Upper lobe of left lung (tissue), 6 donors: ENCODE measurements at regions not wholly inside any gene's neighbourhood (a gene's known extent, or its start where the extent isn't known, plus 50 kb on each side); places are given as distances from the start of the nearest gene placed in this dataset.

Experiments
- ATAC-seq, 2 donors: fragments of 200-7000 bp; cut with Tn5 transposase; one replicate each; pipeline ENCODE4 v1.9.1; 2022; ENCODE audit warnings: mild to moderate bottlenecking in 2 of 2, moderate library complexity in 2 of 2; ENCODE audit not compliant: low FRiP score in 2 of 2
- DNase-seq, 2 donors: peaks; one replicate each; pipeline ENCODE4 v3.0.0-alpha.2; 2019 to 2020
- H3K27ac ChIP-seq, 4 donors: fragments of 200-600 bp; sonication (generic); one replicate each; pipeline ENCODE4 v1.5.1; 2016 to 2019
- H3K27me3 ChIP-seq, 4 donors: fragments of 200-600 bp; sonication (generic); one replicate each; pipeline ENCODE4 v1.5.1; 2017 to 2019
- H3K36me3 ChIP-seq, 4 donors: fragments of 200-600 bp; sonication (generic); one replicate each; pipeline ENCODE4 v1.5.1; 2016 to 2019
- H3K4me1 ChIP-seq, 4 donors: fragments of 200-600 bp; sonication (generic); one replicate each; pipeline ENCODE4 v1.5.1; 2018 to 2019
- H3K4me3 ChIP-seq, 4 donors: fragments of 200-600 bp; sonication (generic); one replicate each; pipeline ENCODE4 v1.5.1; 2017 to 2019; ENCODE audit warnings: mild to moderate bottlenecking in 2 of 4, moderate library complexity in 1 of 4
- H3K9me3 ChIP-seq, 4 donors: fragments of 200-600 bp; sonication (generic); one replicate each; pipeline ENCODE4 v1.5.1; 2018 to 2019
- EP300 ChIP-seq, 4 donors: sonication (generic); formaldehyde crosslinking; IDR thresholded peaks; one replicate each; pipeline ENCODE4 v1.5.1; 2017; ENCODE audit warnings: antibody characterized with exemption in 4 of 4, control low read depth in 2 of 4
- POLR2A ChIP-seq, 4 donors: fragments of 450-650 bp; IDR thresholded peaks; one replicate each; pipeline ENCODE4 v1.5.1; 2016 to 2017; ENCODE audit warnings: antibody characterized with exemption in 4 of 4, mild to moderate bottlenecking in 2 of 4
- POLR2AphosphoS5 ChIP-seq, 2 donors: sonication (generic); formaldehyde crosslinking; IDR thresholded peaks; one replicate each; pipeline ENCODE4 v1.5.1; 2017; ENCODE audit warnings: antibody characterized with exemption in 2 of 2
- WGBS, 2 donors: methylation state at CpG; one replicate each; pipeline ENCODE4 v1.1.5; 2017 to 2018; 5-methylcytosine and 5-hydroxymethylcytosine counted together
- TF ChIP-seq, protein P1 (sequence below), 6 experiments: fragments of 450-650 bp in 4 of 6; fragments of 200-600 bp in 2 of 6; sonication (generic) in 2 of 6; IDR thresholded peaks; one replicate each; pipeline ENCODE4 v1.5.1; 2016 to 2019; ENCODE audit warnings: antibody characterized with exemption in 6 of 6
- donor health status: DM: no; HTN: no; CAD: no; lungs with moderate emphysema.
- donor health status: DM: no; HTN: yes; CAD: no; lungs with severe emphysema.

DNA sequence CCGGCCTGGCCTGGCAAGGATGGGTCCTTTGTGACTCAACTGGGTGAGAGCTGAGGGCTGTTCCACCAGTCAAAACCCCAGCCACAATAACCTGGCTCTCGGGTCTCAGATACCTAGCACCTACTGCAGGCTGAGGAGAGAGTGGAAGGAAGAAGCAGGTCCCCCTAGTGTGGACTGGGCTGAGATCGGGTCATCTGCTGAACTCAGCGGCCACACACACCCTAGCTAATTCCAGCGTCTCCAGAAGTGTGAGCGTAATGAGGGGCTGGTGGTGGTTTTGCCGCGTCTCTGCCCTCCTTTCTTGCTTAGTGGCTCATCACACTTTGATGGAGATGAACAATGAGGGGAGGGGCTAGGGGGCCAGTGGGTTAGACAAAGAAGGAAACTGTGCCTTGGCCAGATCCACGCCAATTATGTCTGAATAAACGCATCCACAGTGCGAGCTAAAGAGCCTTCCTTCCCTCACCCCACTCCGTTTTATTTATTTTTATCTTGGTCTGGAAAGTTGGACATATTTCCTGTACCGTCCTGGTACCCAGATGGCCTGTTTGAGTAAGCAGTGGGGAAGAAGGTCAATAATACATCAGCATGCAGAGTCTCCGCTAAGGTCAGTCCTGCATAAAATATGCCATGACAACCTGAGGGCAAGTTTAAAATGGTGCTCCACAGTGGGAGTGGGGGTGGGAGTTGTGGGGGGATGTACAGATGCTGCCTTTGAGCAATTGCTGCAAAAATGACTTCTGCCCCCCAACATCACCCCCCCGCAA, 370.0 kb downstream of the WDR72 start:
- 78 to 86% methylated on average over 12 to 14 of the region's 15 CpGs for WGBS, 2 donors
- Histone ChIP-seq H3K9me3 (no peaks in the 10 kb centered on the region), H3K27ac (no peak overlapping the region), H3K4me3 (no peak overlapping the region), H3K27me3 (no peaks in the 10 kb centered on the region), H3K36me3 (no peaks in the 10 kb centered on the region), H3K4me1 (no peaks in the 10 kb centered on the region)
- ATAC-seq (no peak), DNase-seq (no peak)
- TF ChIP-seq POLR2AphosphoS5 (IDR thresholded peaks at IDR 0.05), result no peak
- no peak for TF ChIP-seq EP300 (IDR thresholded peaks at IDR 0.05)
- TF ChIP-seq, protein P1, sequence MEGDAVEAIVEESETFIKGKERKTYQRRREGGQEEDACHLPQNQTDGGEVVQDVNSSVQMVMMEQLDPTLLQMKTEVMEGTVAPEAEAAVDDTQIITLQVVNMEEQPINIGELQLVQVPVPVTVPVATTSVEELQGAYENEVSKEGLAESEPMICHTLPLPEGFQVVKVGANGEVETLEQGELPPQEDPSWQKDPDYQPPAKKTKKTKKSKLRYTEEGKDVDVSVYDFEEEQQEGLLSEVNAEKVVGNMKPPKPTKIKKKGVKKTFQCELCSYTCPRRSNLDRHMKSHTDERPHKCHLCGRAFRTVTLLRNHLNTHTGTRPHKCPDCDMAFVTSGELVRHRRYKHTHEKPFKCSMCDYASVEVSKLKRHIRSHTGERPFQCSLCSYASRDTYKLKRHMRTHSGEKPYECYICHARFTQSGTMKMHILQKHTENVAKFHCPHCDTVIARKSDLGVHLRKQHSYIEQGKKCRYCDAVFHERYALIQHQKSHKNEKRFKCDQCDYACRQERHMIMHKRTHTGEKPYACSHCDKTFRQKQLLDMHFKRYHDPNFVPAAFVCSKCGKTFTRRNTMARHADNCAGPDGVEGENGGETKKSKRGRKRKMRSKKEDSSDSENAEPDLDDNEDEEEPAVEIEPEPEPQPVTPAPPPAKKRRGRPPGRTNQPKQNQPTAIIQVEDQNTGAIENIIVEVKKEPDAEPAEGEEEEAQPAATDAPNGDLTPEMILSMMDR (IDR thresholded peaks at IDR 0.05), result no peak
- no peak for TF ChIP-seq POLR2A (IDR thresholded peaks at IDR 0.05)

DNA sequence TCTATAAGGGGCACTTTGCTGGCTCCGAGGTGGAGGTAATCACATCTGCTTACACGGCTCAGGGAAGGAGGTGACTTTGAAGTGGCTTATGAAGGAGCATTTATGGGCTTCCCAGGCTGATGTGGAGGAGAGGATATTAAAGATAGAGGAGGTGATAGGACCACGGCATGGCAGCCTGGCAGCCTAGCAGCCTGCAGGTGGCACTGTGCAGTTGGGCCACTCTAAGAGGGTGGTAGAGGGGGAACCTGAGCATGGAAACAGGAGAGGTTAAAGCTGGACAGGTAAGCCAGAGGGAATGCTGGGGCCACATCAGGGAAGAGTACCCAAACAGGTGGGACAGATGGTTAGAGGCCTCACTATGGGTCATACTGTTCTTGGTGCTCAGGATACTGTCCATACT, 375.0 kb downstream of the WDR72 start:
- 42 to 62% methylated on average over 3 of the region's 3 CpGs for WGBS, 2 donors
- no peaks in the 10 kb centered on the region for H3K9me3 ChIP-seq

DNA sequence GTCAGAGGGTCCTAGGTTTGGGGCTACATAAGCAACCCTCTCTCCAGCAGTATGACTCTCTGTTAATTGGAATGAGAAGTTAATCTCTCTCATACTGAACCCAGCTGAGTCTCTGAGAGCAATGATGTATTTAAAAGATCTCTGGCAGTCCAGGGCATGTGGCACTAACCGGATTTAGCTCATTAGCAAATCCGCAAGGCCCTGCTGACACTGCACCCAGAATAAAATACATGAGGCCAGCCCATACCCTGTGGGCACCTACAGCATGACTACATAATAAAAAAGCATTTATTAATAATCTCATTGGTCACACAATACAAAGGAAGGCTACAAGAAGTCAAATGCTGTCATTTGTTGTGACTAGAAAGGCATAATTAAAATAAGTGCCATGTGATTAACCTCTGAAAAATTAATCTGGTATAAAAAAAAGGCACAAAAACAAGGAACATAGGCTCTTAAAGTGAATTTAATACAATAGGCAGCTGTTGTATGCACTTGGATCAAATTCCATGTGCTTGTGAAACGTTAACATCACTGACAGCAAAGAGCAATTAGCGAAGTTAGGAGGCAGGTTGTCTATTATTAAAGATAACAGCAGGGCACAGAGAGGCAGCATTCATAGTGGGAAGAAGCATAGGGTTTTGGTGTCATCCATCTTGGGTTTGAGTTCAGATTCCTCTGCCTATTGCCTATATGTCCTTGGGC, 381.2 kb downstream of the WDR72 start:
- no peak for TF ChIP-seq EP300 (IDR thresholded peaks at IDR 0.05)
- TF ChIP-seq, protein P1 (IDR thresholded peaks at IDR 0.05), result no peak
- no peak for TF ChIP-seq POLR2A (IDR thresholded peaks at IDR 0.05)
- TF ChIP-seq POLR2AphosphoS5 (IDR thresholded peaks at IDR 0.05), result no peak
- H3K27me3 ChIP-seq, result no peaks in the 10 kb centered on the region
- no peak for DNase-seq
- no peak for ATAC-seq
- H3K9me3 ChIP-seq, result no peaks in the 10 kb centered on the region
- no peak overlapping the region for H3K27ac ChIP-seq
- 57 to 66% methylated on average over 4 of the region's 4 CpGs for WGBS, 2 donors
- no peaks in the 10 kb centered on the region for H3K36me3 ChIP-seq
- no peak overlapping the region for H3K4me3 ChIP-seq
- H3K4me1 ChIP-seq, result no peaks in the 10 kb centered on the region

More for the DNA sequence above, 375.0 kb downstream of the WDR72 start:
- Histone ChIP-seq H3K36me3 (no peaks in the 10 kb centered on the region), H3K27me3 (no peaks in the 10 kb centered on the region), H3K27ac (no peak overlapping the region), H3K4me3 (no peak overlapping the region), H3K4me1 (no peaks in the 10 kb centered on the region)
- TF ChIP-seq, protein P1 (IDR thresholded peaks at IDR 0.05), result peak in 1 of 6 experiments; percentile 12
- TF ChIP-seq POLR2AphosphoS5 (IDR thresholded peaks at IDR 0.05) (no peak), EP300 (IDR thresholded peaks at IDR 0.05) (no peak), POLR2A (IDR thresholded peaks at IDR 0.05) (no peak)
- peak in 1 of 2 donors; percentile 13 for DNase-seq
- ATAC-seq, result peak in 1 of 2 donors; percentile 30

DNA sequence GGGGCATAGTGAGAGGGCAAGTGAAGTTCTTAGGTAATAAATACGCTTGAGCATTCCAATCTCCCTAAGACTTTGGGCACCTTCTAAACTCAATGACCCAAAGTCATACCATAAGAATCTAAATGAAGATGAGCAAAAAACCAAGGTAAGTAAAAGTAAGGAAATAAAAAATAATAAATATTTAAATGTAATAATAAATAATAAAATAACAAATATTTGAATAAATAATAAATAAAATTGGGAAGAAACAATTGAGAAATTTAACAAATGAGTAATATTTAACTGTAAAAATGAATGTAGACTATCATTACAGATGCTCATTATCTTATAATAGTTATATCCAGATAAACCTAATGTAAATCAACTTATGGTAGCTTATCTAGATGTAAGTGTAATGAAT, 391.7 kb downstream of the WDR72 start:
- no peaks in the 10 kb centered on the region for H3K4me1 ChIP-seq
- TF ChIP-seq, protein P1 (IDR thresholded peaks at IDR 0.05), result no peak
- TF ChIP-seq POLR2A (IDR thresholded peaks at IDR 0.05) (no peak), EP300 (IDR thresholded peaks at IDR 0.05) (no peak), POLR2AphosphoS5 (IDR thresholded peaks at IDR 0.05) (no peak)
- H3K27me3 ChIP-seq, result no peaks in the 10 kb centered on the region
- DNase-seq (no peak), ATAC-seq (no peak)
- H3K4me3 ChIP-seq, result no peak overlapping the region
- H3K27ac ChIP-seq, result no peak overlapping the region
- peaks cover 0 to 11% (median 0%) of the 10 kb centered on the region in 4 donors for H3K9me3 ChIP-seq
- no peaks in the 10 kb centered on the region for H3K36me3 ChIP-seq
- WGBS, 2 donors, result 88 to 92% methylated on average over 1 of the region's 1 CpG
